SK-MEL-5 (cell line): ENCODE measurements at regions not wholly inside any gene's neighbourhood (a gene's known extent, or its start where the extent isn't known, plus 50 kb on each side); places are given as distances from the start of the nearest gene placed in this dataset.

Experiments used
- DNase-seq: peaks from one replicate; pipeline ENCODE4 v3.0.0-alpha.2; 2016; ENCODE audit warnings: low read depth, low spot score
- in situ Hi-C: cut with HindIII; loops from 2 replicates; pipeline ENCODE4 v1.10.0; 2016; ENCODE audit warnings: low sequenced_read_pairs, high pct_unique_total_duplicates, low pct_unique_long_range_greater_than_20kb

DNA sequence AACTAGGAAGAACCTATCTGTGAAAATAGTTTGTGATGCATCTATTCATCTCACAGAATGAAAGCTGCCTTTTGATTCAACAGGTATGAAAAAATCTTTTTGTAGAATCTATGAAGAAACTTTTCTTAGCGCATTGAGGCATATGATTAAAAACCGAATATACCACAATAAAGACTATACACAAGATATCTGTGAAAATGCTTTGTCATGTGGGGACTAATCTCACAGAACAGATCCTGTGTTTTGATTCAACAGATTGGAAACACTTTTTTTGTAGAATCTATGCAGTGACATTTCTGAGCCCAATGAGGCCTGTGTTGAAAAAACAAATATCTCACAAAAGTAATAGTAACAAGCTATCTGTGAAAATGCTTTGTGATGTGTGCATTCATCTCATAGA lies 2247.5 kb downstream of the TP53TG3F start:
- in situ Hi-C loops: no loop called here
- no peak for DNase-seq

DNA sequence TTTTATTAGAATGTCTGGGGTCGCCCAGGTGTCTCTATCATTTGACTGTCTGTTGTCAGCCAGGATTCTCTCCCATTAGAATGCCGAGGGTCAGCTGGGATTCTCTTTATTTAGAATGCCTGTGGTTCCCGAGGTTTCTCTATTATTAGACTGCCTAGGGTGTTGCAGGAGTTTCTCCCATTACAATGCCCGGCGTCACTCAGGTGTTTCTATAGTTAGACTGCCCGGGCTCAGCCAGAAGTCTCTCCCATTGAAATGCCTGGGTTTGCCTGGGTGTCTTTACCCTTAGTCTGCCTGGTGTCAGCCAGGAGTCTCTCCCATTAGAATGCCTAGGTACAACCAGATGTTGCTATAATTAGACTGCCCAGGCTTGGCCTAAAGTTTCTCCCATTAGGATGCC lies 2252.0 kb downstream of the TP53TG3F start:
- in situ Hi-C loops: no loop called here

DNA sequence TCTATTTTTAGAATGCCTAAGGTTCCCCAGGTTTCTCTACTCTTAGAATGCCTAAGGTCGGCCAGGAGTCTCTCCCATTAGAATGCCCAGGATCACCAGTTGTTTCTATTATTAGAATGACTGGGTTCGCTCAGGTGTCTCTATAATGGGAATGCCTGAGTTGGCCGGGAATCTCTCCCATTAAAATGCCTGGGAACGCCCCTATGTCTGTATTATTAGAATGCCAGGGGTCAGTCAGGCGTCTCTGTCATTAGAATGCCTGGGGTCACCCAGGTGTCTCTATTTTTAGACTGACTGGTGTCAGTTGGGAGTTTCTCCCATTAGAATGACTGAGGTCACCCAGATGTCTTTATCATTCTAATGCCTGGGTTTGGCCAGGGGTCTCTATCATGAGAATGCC lies 2252.5 kb downstream of the TP53TG3F start:
- in situ Hi-C loops: no loop called here

More for the DNA sequence above, 2252.0 kb downstream of the TP53TG3F start:
- no peak for DNase-seq

DNA sequence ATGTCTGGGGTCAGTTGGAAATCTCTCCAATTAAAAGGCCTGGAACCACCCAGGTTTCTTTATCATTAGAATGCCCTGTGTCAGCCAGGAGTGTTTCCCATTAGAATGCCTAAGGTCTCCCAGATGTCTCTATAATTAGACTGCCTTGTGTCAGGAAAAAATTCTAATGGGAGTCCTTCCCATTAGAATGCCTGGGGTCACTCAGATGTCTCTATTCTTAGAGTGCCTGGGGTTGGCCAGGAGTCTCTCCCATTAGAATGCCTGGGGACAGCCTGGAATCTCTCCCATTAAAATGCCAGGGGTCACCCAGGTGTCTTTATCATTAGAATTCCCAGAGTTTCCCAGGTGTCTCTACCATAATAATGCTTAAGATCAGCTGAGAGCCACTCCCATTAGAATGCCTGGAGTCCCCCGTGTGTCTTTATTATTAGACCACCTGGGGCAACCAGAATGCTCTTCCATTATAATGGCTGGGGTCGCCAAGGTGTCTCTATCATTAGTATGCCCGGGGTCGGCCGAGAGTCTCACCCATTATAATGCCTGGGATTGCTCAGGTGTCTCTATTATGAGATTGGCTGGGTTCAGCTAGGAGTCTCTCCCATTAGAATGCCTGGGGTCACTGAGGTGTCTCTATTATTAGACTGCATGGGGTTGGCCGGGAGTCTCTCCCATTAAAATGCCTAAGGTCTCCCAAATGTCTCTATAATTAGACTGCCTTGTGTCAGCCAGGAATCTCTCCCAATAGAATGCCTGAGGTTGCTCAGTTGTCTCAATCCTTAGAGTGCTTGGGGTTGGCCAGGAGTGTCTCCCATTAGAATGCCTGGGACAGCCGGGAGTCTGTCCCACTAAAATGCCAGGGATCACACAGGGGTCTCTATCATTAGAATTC lies 2254.6 kb downstream of the TP53TG3F start:
- DNase-seq: no peak

More for the DNA sequence above, 2252.5 kb downstream of the TP53TG3F start:
- no peak for DNase-seq

DNA sequence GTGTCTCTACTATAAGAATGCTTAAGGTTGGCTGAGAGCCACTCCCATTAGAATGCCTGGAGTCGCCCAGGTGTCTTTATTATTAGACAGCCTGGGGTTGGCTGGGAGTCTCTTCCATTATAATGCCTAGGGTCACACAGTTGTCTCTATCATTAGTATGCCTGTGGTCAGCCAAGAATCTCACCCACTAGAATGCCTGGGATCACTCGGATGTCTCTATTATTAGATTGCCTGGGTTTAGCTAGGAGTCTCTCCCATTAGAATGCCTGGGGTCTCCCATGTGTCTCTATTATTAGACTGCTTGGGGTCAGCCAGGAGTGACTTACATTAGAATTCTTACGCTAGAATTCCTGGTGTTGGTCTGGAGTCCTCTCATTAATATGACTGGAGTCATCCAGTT lies 2255.3 kb downstream of the TP53TG3F start:
- in situ Hi-C loops: no loop called here
- DNase-seq: no peak

More for the DNA sequence above, 2254.6 kb downstream of the TP53TG3F start:
- in situ Hi-C loops: no loop called here

DNA sequence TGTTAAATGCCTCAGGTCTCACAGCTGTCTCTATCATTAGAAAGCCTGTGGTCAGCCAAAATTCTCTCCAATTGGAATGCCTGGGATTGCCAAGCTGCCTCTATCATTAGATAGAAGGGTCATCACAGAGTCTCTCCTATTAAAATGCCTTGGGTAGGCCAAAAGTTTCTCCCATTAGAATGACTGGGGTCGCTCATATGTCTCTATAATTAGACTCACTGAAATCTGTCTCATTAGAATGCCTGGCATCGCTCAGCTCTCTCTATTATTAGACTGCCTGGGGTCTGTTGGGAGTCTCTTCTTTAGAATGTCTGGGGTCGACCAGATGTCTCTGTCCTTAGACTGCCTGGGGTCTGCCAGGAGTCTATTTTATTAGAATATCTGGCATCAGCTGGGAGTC lies 2265.1 kb downstream of the TP53TG3F start:
- no peak for DNase-seq
- in situ Hi-C loops: no loop called here

DNA sequence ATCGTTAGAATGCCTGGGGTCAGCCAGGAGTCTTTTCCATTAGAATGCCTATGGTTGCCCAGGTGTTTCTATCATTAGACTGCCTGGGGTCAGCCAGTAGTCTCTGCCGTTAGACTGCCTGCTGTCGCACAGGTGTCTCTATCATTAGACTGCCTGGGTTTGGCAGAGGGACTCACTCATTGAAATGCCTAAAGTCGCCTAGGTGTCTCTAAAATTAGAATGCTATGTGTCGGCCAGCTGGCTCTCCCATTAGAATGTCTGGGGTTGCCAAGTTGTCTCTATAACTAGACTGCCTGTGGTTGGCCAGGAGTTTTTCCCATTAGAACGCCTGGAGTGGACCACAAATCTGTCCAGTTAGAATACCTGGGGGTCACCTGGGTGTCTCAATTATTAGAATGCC lies 2266.5 kb downstream of the TP53TG3F start:
- in situ Hi-C loops: no loop called here

DNA sequence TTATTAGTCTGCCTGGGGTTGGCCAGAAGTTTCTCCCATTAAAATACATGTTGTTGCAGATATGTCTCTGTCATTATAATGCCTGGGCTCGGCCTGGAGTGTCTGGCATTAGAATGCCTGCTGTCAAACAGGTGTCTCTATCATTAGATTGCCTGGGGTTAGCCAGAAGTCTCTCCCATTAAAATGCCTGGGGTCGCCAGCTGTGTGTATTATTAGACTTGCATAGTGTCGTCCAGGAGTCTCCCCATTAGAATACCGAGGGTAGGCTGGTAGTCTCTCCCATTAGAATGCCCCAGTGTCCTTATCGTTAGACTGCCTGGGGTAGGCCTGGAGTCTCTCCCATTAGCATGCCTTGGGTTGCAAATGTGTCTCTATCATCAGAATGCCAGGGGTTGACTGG lies 2270.8 kb downstream of the TP53TG3F start:
- in situ Hi-C loops: no loop called here
- DNase-seq: no peak

More for the DNA sequence above, 2266.5 kb downstream of the TP53TG3F start:
- DNase-seq: no peak

DNA sequence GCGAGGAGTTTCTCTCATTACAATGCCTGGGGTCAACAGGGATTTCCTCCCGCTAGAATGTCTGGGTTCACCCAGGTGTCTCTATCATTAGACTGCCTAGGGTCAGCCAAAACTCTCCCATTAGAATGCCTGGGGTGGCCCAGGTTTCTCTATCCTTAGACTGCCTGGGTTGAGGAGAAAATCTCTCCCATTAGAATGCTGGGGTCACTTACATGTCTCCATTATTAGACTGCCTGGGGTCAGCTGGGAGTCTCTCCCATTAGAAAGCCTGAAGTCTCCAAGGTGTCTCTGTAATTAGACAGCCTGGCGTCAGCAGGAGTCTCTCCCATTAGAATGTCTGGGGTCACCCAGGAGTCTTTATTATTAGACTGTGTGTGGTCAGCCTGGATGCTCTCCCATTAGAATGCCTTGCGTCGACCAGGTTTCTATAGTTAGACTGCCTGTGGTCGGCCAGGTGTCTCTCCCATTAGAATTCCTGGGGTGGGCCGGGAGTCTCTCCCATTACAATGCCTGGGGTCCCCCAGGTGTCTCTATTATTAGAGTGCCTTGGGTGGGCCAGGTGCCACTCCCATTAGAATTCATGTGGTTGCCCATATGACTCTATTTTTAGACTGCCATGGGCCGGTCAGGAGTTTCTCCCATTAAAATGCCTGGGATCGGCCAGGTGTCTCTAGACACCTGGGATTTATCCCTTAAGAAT lies 2272.1 kb downstream of the TP53TG3F start:
- in situ Hi-C loops: no loop called here
- DNase-seq: no peak

DNA sequence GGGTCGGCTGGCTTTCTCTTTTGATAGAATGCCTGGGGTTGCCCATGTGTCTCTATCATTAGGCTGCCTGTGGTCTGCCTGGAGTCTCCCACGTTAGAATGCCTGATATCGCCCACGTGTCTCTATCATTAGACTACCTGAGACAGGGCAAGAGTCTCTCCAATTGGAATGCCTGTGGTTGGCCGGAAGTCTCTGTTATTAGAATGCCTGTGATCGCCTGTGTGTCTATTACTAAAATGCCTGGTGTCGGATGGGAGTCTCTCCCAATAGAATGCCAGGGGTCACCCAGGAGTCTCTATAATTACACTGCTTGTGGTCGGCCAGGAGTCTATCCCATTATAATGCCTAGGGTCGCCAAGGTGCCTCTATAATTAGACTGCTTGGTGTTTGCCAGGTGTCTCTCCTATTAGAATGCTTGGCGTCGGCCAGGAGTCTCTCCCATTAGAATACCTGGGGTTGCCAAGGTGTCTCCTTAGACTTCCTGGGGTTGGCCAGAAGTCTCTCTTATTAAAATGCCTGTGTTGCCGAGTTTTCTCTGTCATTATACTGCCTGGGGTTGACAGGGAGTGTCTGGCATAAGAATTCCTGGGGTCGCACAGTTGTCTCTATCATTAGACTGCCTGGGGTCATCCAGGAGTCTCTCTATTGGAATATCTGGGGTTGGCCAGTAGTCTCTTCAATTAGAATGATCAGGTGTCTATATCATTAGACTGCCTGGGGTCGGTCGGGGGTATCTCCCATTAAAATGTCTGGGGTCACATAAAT lies 2272.8 kb downstream of the TP53TG3F start:
- in situ Hi-C loops: no loop called here
- no peak for DNase-seq

DNA sequence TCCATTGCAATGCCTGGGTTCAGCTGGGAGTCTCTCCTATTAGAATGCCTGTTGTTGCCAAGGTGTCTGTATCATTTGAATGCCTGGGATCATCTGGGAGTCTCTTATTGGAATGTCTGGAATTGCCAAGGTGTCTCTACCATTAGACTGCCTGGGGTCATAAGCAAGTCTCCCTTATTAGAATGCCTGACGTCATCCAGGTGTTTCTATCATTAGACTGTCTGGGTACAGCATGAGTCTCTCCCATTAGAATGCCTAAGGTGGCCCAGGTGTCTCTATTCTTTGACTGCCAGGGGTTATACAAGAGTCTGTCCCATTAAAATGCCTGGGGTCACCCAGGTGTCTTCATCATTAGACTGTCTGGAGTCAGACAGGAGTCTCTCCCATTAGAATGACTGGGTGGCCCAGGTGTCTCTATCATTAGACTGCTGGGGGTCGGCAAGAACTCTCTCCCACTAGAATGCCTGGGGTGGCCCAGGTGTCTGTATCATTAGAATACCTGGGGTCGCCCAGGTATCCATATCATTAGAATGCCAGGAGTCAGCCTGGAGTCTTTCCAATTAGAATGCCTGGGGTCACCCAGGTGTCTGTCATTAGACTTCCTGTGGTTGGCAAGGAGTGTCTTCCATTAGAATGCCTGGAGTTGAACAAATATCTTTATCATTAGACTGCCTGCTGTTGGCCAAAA lies 2274.0 kb downstream of the TP53TG3F start:
- in situ Hi-C loops: no loop called here
- no peak for DNase-seq

DNA sequence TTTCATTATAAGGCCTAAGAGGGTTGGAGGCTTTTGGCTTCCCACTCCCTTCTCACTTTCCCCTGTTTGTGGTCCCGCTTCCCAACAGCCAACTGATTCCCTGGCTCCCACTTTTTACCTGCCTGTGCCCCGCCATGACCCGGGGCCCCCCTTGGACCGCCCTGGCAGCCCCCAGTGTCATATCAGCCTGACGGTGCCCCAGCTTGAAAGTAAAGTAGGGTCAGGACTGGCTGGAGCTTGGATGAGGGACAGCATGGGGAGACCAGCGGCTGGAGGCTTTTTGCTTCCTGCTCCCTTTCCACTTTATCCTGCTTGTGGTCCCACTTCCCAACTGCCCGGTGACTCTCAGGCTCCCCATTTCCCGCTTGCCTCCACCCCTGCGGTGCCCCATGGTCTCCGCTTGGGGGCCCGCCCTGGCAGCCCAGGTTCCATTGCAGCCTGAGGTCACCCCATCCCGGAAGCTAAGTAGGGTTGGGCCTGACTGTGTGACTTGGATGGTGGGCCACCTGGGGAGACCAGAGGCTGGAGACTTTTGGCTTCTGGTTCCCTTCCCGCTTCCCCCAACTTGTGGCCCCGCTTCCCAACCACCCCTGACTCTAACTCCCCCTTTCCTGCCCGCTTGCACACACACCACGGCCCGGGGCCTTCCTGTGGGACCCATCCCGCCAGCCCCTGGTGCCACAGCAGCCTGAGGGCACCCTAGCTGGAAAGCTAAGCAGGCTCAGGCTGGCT lies 2274.7 kb downstream of the TP53TG3F start:
- in situ Hi-C loops: no loop called here

DNA sequence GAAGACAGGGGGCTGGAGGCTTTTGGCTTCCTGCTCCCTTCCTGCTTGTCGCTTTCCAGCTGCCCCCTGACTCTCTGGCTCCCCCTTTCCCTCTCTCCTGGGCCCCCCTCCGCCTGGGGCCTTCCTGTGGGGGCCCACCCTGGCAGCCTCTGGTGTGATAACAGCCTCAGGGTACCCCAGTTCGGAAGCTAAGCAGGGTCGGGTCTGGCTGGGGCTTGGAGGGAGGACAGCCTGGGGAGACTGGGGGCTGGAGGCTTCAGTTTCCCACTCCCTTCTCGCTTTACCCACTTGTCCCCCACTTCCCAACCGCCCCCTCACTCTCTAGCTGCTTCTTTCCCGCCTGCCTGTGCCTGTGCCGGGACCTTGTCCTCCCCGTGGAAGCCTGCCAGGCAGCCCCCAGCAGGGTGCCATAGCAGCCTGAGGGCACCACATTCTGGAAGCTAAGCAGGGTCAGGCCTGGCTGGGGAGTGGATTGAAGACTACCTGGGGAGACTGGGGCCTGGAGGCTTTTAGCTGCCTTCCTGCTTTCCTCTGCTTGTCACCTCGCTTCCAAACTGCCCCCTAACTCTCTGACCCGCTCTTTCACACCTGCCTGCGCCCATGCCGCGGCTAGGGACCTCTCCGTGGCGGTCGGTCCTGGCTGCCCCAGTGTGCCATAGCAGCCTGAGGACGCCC lies 2275.5 kb downstream of the TP53TG3F start:
- DNase-seq: no peak
- in situ Hi-C loops: no loop called here

More for the DNA sequence above, 2274.7 kb downstream of the TP53TG3F start:
- DNase-seq: no peak

DNA sequence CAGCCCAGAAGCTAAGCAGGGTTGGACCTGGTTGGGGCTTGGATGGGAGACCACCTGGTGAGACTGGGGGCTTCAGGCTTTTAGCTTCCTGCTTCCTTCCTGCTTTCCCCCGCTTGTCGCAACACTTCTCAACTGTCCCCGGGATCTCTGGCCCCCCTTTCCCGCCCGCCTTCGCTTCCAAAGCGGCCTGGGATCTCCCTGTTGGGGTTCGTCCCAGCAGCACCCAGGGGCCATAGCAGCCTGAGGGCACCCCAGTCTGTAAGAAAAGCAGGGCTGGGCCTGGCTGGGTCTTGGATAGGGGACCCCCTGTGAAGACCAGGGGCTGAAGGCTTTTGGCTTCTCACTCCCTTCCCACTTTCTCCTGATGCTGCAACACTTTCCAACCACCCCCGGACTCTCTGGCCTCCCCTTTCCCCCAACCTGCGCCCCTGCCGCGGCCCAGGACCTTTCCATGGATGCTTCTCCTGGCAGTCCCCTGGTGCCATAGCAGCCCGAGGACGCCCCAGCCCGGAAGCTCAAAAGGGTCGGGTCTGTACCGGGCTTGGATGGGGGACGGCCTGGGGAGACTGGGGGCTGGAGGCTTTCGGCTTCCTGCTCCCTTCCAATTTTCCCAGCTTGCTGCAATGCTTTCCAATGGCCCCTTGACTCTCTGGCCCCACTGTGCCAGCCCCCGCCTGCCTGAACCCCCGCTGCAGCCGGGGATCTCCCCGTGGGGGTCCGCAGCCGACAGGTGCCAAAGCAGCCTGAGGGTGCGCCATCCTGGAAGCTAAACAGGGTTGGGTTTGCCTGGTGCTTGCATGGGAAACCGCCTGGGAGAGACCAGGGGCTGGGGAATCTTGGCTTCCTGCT lies 2276.2 kb downstream of the TP53TG3F start:
- in situ Hi-C loops: no loop called here
- DNase-seq: no peak

DNA sequence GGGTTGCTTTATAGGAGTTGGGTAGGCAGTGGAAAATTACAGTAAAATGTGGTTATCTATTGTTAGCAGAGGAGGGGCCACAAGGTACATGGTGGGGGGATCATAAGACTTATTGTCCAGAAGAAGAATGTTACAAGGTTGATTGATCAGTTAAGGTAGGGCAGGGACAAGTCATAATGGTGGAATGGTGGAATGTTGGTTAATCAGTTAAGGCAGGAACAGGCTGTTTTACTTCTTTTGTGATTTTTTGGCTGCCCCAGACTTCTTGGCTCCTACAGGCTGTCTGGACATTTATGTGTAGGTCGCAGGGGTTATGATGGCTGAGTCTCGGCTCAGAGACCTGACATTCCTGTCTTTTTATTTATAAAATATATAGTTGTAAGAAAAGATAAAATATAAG lies 2277.1 kb downstream of the TP53TG3F start:
- in situ Hi-C loops: no loop called here
- no peak for DNase-seq

DNA sequence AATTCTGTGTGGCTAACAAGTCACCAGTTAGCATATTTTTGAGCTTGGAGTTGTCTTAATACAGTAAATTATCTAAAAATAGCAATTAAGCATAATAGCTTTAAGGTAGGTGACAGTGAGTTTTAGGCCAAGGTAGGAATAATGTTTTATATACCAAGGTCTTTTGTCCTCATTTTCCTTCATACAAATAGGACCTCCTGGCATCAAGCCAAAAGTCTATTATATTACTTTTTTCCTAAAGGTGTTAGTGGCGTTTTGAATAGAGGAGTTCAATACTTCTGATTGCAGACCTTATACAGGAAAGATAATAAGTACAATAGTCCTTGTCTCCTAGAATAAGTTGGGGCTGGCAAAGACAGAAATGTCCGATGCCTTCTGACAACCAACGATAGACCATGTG lies 2277.7 kb downstream of the TP53TG3F start:
- DNase-seq: no peak
- in situ Hi-C loops: no loop called here
